IMR-90 (cell line): ENCODE measurements at regions not wholly inside any gene's neighbourhood (a gene's known extent, or its start where the extent isn't known, plus 50 kb on each side); places are given as distances from the start of the nearest gene placed in this dataset.

Experiments
- ATAC-seq: fragments of 200-7000 bp; cut with Tn5 transposase; 2 replicates; pipeline ENCODE4 v1.9.1; 2020; ENCODE audit warnings: low read depth, mild to moderate bottlenecking, moderate library complexity
- BruUV-seq: library from RNA; stranded (reverse); fragments of 400-500 nt; replicated peaks from 2 replicates; lab custom pipeline; 2021; lab: Mats Ljungman, UMichigan
- CTCF ChIA-PET: fragments of 300-600 bp; formaldehyde crosslinking; extraction: SDS; loops from one replicate; lab custom pipeline; 2021; ENCODE audit warnings: antibody characterized with exemption; lab: Yijun Ruan, JAX
- POLR2A ChIA-PET: fragments of 300-600 bp; sonication (Branson Sonifier 250); formaldehyde crosslinking; loops from one replicate; lab custom pipeline; 2022; ENCODE audit warnings: antibody characterized with exemption; ENCODE audit not compliant: unreplicated experiment; lab: Charles Lee
- DNase-seq: peaks from one replicate; pipeline ENCODE4 v3.0.0; 2013
- H2AFZ ChIP-seq: replicated peaks from 2 replicates; pipeline ENCODE3; 2013; ENCODE audit warnings: low read length, mild to moderate bottlenecking; ENCODE audit not compliant: poor library complexity
- H2AK5ac ChIP-seq: 2 replicates; pipeline ENCODE4 v1.6.1; 2013; ENCODE audit warnings: low read depth, low read length, inconsistent platforms
- H2AK9ac ChIP-seq: replicated peaks from 2 replicates; pipeline ENCODE3; 2013; ENCODE audit warnings: mild to moderate bottlenecking, low read depth, low read length, moderate library complexity; ENCODE audit not compliant: poor library complexity
- H2BK120ac ChIP-seq: 2 replicates; pipeline ENCODE4 v1.6.1; 2013; ENCODE audit warnings: low read depth, low read length, inconsistent platforms
- H2BK15ac ChIP-seq: 3 replicates; pipeline ENCODE4 v1.6.1; 2013; ENCODE audit warnings: low read depth, low read length, inconsistent platforms
- H2BK20ac ChIP-seq: 2 replicates; pipeline ENCODE4 v1.6.1; 2013; ENCODE audit warnings: low read depth, mild to moderate bottlenecking, inconsistent platforms, low read length, moderate library complexity
- H2BK5ac ChIP-seq: 2 replicates; pipeline ENCODE4 v1.6.1; 2013; ENCODE audit warnings: mild to moderate bottlenecking, low read depth, low read length, inconsistent platforms; ENCODE audit not compliant: poor library complexity, severe bottlenecking
- H3K14ac ChIP-seq: replicated peaks from 2 replicates; pipeline ENCODE4 v1.6.1; 2013; ENCODE audit warnings: low read depth, low read length, inconsistent platforms
- H3K18ac ChIP-seq: 2 replicates; pipeline ENCODE4 v1.6.1; 2013; ENCODE audit warnings: low read depth, low read length, control low read depth
- H3K23ac ChIP-seq: 2 replicates; pipeline ENCODE4 v1.6.1; 2013; ENCODE audit warnings: low read depth, low read length, inconsistent platforms
- H3K27ac ChIP-seq: 2 replicates; pipeline ENCODE4 v1.5.1; 2013; ENCODE audit warnings: mild to moderate bottlenecking, control low read depth, low read length; ENCODE audit not compliant: insufficient read depth
- H3K27me3 ChIP-seq: 2 replicates; pipeline ENCODE4 v1.6.1; 2013; ENCODE audit warnings: low read length; ENCODE audit not compliant: control insufficient read depth, insufficient read depth
- H3K36me3 ChIP-seq: 2 replicates; pipeline ENCODE4 v1.6.1; 2013; ENCODE audit warnings: low read length, mixed read lengths; ENCODE audit not compliant: control insufficient read depth, insufficient read depth
- H3K4ac ChIP-seq: 2 replicates; pipeline ENCODE4 v1.6.1; 2013; ENCODE audit warnings: low read depth, low read length, inconsistent platforms
- H3K4me1 ChIP-seq: 2 replicates; pipeline ENCODE4 v1.6.1; 2013; ENCODE audit warnings: low read length, mixed read lengths; ENCODE audit not compliant: control insufficient read depth, insufficient read depth
- H3K4me2 ChIP-seq: 2 replicates; pipeline ENCODE4 v1.6.1; 2013; ENCODE audit warnings: low read depth, mild to moderate bottlenecking, control low read depth, low read length, moderate library complexity
- H3K4me3 ChIP-seq: 2 replicates; pipeline ENCODE4 v1.5.1; 2013; ENCODE audit warnings: low read depth, mild to moderate bottlenecking, control low read depth, low read length, moderate library complexity; ENCODE audit not compliant: insufficient read depth
- H3K56ac ChIP-seq: 2 replicates; pipeline ENCODE4 v1.6.1; 2013; ENCODE audit warnings: low read length, inconsistent platforms; ENCODE audit not compliant: insufficient read depth; ENCODE audit errors: extremely low read depth
- H3K79me1 ChIP-seq, 2 experiments: 2 replicates each; pipeline ENCODE4 v1.6.1; 2013; ENCODE audit warnings: low read length in 2 of 2, inconsistent platforms in 1 of 2, low read depth in 1 of 2
- H3K9ac ChIP-seq: 2 replicates; pipeline ENCODE4 v1.6.1; 2013; ENCODE audit warnings: low read depth, low read length, control low read depth
- H3K9me1 ChIP-seq: 2 replicates; pipeline ENCODE4 v1.6.1; 2013; ENCODE audit warnings: low read length, inconsistent platforms; ENCODE audit not compliant: insufficient read depth
- H3K9me3 ChIP-seq: 2 replicates; pipeline ENCODE4 v1.6.1; 2013; ENCODE audit warnings: low read length; ENCODE audit not compliant: control insufficient read depth, insufficient read depth
- H4K20me1 ChIP-seq: 2 replicates; pipeline ENCODE4 v1.6.1; 2013; ENCODE audit warnings: low read length, inconsistent platforms; ENCODE audit not compliant: insufficient read depth
- H4K5ac ChIP-seq: 2 replicates; pipeline ENCODE4 v1.6.1; 2013; ENCODE audit warnings: mild to moderate bottlenecking, low read depth, low read length, control low read depth
- H4K8ac ChIP-seq, 2 experiments: 2 replicates each; pipeline ENCODE4 v1.6.1; 2013; ENCODE audit warnings: low read depth in 2 of 2, low read length in 2 of 2, control low read depth in 1 of 2, inconsistent platforms in 1 of 2
- H4K91ac ChIP-seq: 2 replicates; pipeline ENCODE4 v1.6.1; 2013; ENCODE audit warnings: low read depth, low read length, inconsistent platforms; ENCODE audit not compliant: insufficient read depth
- CEBPB ChIP-seq: IDR thresholded peaks from 2 replicates; pipeline ENCODE4 v1.6.1; 2012; ENCODE audit warnings: low read depth, low read length, improper control_type of control experiment
- CHD1 ChIP-seq: IDR thresholded peaks from 2 replicates; pipeline ENCODE4 v1.6.1; 2012; ENCODE audit warnings: low read depth, low read length, improper control_type of control experiment
- ELK1 ChIP-seq: fragments of 150-350 bp; IDR thresholded peaks from 2 replicates; pipeline ENCODE4 v1.6.1; 2016; ENCODE audit warnings: low read depth, mild to moderate bottlenecking, low read length, moderate library complexity, borderline replicate concordance
- FOS ChIP-seq: fragments of 150-350 bp; IDR thresholded peaks from 2 replicates; pipeline ENCODE4 v1.6.1; 2016; ENCODE audit warnings: low read depth, low read length
- MAFK ChIP-seq: IDR thresholded peaks from 2 replicates; pipeline ENCODE4 v1.6.1; 2012; ENCODE audit warnings: low read depth, low read length, improper control_type of control experiment
- MAZ ChIP-seq: IDR thresholded peaks from 2 replicates; pipeline ENCODE4 v1.6.1; 2012; ENCODE audit warnings: low read depth, mild to moderate bottlenecking, low read length, improper control_type of control experiment, moderate library complexity, borderline replicate concordance
- POLR2A ChIP-seq: IDR thresholded peaks from 2 replicates; pipeline ENCODE4 v1.6.1; 2012; ENCODE audit warnings: mild to moderate bottlenecking, low read depth, low read length
- RAD21 ChIP-seq: IDR thresholded peaks from 2 replicates; pipeline ENCODE4 v1.6.1; 2012; ENCODE audit warnings: low read length, improper control_type of control experiment
- RCOR1 ChIP-seq: IDR thresholded peaks from 2 replicates; pipeline ENCODE4 v1.6.1; 2012; ENCODE audit warnings: mild to moderate bottlenecking, low read length, improper control_type of control experiment; ENCODE audit not compliant: insufficient replicate concordance
- SMC3 ChIP-seq: fragments of 150-350 bp; IDR thresholded peaks from 2 replicates; pipeline ENCODE4 v1.6.1; 2016; ENCODE audit warnings: low read depth, mild to moderate bottlenecking, antibody characterized with exemption, low read length, moderate library complexity
- WGBS, 2 experiments: methylation state at CpG; one replicate each; pipeline versions ENCODE4 v1.1.5 to v1.1.7; 2013; ENCODE audit warnings: missing lambda C conversion rate in 2 of 2; ENCODE audit not compliant: insufficient read length in 1 of 2; ENCODE audit errors: extremely low coverage in 2 of 2; 5-methylcytosine and 5-hydroxymethylcytosine counted together
- dilution Hi-C: fragments of 300-500 bp; cut with HindIII; formaldehyde crosslinking; loops from one replicate; pipeline ENCODE4 v1.14.3; 2018; ENCODE audit warnings: low sequenced_read_pairs; ENCODE audit not compliant: unreplicated experiment
- in situ Hi-C: fragments of 300-500 bp; cut with MboI; formaldehyde crosslinking; loops from 3 replicates; pipeline ENCODE4 v1.14.3; 2019; ENCODE audit warnings: low sequenced_read_pairs, inconsistent platforms, mixed read lengths
- intact Hi-C: fragments of 100-400 bp; cut with micrococcal nuclease; formaldehyde crosslinking; loops from 2 replicates; pipeline ENCODE4 v1.10.0; 2022

GRCh38 chr9:106526716-106527204 is 336.2 kb upstream of the ZNF462 start:
- no CpG with 5 or more reads among the region's 2 CpGs for WGBS, 2 experiments
- Histone ChIP-seq H3K9me3 (peaks cover 2% of the 10 kb centered on the region; the same call in 1 of the 2 replicates), H2BK5ac (no peak overlapping the region), H2BK20ac (no peak overlapping the region), H3K27me3 (no peaks in the 10 kb centered on the region), H4K8ac (no peak overlapping the region), H3K27ac (no peak overlapping the region), H2BK120ac (no peak overlapping the region), H3K4me1 (no peaks in the 10 kb centered on the region), H3K9me1 (no peaks in the 10 kb centered on the region), H3K9ac (no peak overlapping the region), H3K36me3 (no peaks in the 10 kb centered on the region), H2AK5ac (no peak overlapping the region), H3K4me2 (no peak overlapping the region), H4K5ac (no peak overlapping the region), H4K20me1 (no peaks in the 10 kb centered on the region), H3K23ac (no peak overlapping the region), H3K79me1 (no peaks in the 10 kb centered on the region), H3K4ac (no peak overlapping the region), H3K18ac (no peak overlapping the region), H3K56ac (no peak overlapping the region), H3K4me3 (no peak overlapping the region), H3K14ac (no peak overlapping the region), H2BK15ac (no peak overlapping the region), H2AFZ (no peak overlapping the region), H2AK9ac (no peak overlapping the region), H4K91ac (no peak overlapping the region)
- intact Hi-C loops (no loop called here), in situ Hi-C loops (no loop called here), dilution Hi-C loops (no loop called here)
- DNase-seq = no peak
- POLR2A ChIA-PET = no interaction called here
- no peak for ATAC-seq
- TF ChIP-seq FOS (no peak), CHD1 (no peak), MAZ (no peak), MAFK (no peak), SMC3 (no peak), RAD21 (no peak), RCOR1 (no peak), POLR2A (no peak), CEBPB (no peak), ELK1 (no peak)
- BruUV-seq = no TSS peak
- CTCF ChIA-PET = no interaction called here
